SU-DHL-6 (cell line): ENCODE measurements at regions not wholly inside any gene's neighbourhood (a gene's known extent, or its start where the extent isn't known, plus 50 kb on each side); places are given as distances from the start of the nearest gene placed in this dataset.

Experiments used
- CTCF ChIP-seq: fragments of 200-600 bp; sonication (generic); IDR thresholded peaks from one replicate; pipeline ENCODE4 v1.5.1; 2017; ENCODE audit warnings: antibody characterized with exemption, mild to moderate bottlenecking, low read length, moderate library complexity; ENCODE audit not compliant: insufficient read depth, poor library complexity, severe bottlenecking
- EZH2phosphoT487 ChIP-seq: fragments of 200-600 bp; sonication (generic), shearing (Covaris generic); conservative IDR thresholded peaks from 2 replicates; pipeline ENCODE4 v1.6.1; 2018; ENCODE audit warnings: mild to moderate bottlenecking, antibody characterized with exemption, low read length, moderate library complexity, mixed read lengths

- no peak for TF ChIP-seq CTCF
- no peak for TF ChIP-seq EZH2phosphoT487
Observed at GRCh38 chr15:97182581-97182980, 777.9 kb upstream of the ARRDC4 start.
